ENCODE measurements at regions not wholly inside any gene's neighbourhood (a gene's known extent, or its start where the extent isn't known, plus 50 kb on each side); places are given as distances from the start of the nearest gene placed in this dataset.

DNA sequence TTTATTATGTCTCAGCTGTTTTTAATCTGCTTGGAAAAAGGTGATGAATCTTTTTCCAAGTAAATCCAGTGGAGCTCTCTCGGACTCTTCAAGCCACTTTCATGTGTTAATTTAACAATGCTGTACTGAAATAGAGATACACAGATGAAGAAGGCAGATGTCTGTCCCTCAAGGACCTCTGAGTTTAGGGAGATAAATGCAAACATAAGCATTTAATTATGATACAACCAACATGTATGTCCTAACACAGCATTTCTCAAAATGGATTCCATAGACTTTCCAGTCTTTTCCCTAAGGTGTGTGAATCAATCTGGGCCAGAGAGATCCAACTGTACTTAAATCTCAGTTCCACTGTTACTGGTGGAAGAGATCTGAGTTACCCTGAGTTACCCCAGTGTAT lies 262.4 kb downstream of the RND3 start:
- TF ChIP-seq, protein P1, sequence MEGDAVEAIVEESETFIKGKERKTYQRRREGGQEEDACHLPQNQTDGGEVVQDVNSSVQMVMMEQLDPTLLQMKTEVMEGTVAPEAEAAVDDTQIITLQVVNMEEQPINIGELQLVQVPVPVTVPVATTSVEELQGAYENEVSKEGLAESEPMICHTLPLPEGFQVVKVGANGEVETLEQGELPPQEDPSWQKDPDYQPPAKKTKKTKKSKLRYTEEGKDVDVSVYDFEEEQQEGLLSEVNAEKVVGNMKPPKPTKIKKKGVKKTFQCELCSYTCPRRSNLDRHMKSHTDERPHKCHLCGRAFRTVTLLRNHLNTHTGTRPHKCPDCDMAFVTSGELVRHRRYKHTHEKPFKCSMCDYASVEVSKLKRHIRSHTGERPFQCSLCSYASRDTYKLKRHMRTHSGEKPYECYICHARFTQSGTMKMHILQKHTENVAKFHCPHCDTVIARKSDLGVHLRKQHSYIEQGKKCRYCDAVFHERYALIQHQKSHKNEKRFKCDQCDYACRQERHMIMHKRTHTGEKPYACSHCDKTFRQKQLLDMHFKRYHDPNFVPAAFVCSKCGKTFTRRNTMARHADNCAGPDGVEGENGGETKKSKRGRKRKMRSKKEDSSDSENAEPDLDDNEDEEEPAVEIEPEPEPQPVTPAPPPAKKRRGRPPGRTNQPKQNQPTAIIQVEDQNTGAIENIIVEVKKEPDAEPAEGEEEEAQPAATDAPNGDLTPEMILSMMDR (IDR thresholded peaks at IDR 0.05): no peak
- no peak for TF ChIP-seq POLR2A (IDR thresholded peaks at IDR 0.05)
